HG03095 (cell line): ENCODE measurements at regions not wholly inside any gene's neighbourhood (a gene's known extent, or its start where the extent isn't known, plus 50 kb on each side); places are given as distances from the start of the nearest gene placed in this dataset.
"Not testable (repeated sequence)": the region's sequence is repeated elsewhere in the genome, so short reads cannot be mapped to it uniquely, and the experiment has no call there.

Experiments used
- ATAC-seq: cut with Tn5 transposase; IDR thresholded peaks from one replicate; pipeline ENCODE4 v1.9.1; 2021; ENCODE audit warnings: moderate library complexity; ENCODE audit not compliant: unreplicated experiment

GRCh38 chr10:109664554-109664953, 258.8 kb downstream of the XPNPEP1 start:
- ATAC-seq, result no peak

- no peak for ATAC-seq
Observed at GRCh38 chr10:109663122-109663521, 260.2 kb downstream of the XPNPEP1 start.

GRCh38 chr10:109652612-109653011, 270.7 kb downstream of the XPNPEP1 start:
- not testable (repeated sequence) for ATAC-seq

- ATAC-seq, result no peak
Observed at GRCh38 chr10:109650228-109650627, 273.1 kb downstream of the XPNPEP1 start.

- no peak for ATAC-seq
Observed at GRCh38 chr10:109647627-109648026, 275.7 kb downstream of the XPNPEP1 start.

DNA sequence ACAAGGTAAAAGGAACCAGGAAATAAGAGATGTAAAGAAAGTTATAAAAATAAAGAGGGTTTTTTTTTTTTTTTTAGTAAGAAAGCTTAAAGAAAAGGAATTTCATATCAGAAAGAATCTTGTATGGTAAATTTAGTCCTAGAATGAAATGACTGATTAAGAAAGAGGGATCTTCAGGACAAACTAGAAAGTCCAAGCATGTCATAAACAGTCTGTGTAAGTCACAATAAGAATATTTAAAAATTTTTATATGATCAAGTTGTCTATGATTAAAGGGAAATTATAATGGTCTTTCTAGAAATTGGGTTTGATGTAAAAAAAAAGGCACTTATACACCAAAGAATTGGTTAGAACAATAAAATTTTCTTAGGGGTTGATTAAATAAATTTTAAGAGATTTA, 289.5 kb downstream of the XPNPEP1 start:
- ATAC-seq, result no peak

GRCh38 chr10:109633017-109633416, 290.3 kb downstream of the XPNPEP1 start:
- ATAC-seq, result not testable (repeated sequence)

DNA sequence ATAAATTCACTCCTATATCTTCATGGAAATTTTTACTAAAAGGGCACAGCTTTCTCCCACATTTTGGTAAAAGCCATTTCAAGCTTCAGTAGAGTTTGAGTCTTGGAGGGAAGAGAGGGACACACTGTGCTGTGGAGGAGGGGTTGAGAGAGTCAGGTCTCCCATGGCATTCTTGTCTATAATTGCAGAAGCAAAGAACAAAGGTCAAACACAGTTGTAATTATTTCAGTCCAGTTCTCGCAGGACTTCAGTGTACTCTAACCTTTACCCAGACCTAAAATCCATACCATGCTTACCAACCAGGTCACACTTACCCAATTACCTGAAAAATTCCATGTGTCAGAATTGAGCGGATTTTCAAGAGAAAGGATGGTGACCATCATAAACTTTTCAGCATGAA, 298.4 kb downstream of the XPNPEP1 start:
- ATAC-seq, result no peak

- no peak for ATAC-seq
Observed at GRCh38 chr10:109622566-109622965, 300.7 kb downstream of the XPNPEP1 start.

GRCh38 chr10:109620396-109620795, 302.9 kb downstream of the XPNPEP1 start:
- ATAC-seq, result no peak

DNA sequence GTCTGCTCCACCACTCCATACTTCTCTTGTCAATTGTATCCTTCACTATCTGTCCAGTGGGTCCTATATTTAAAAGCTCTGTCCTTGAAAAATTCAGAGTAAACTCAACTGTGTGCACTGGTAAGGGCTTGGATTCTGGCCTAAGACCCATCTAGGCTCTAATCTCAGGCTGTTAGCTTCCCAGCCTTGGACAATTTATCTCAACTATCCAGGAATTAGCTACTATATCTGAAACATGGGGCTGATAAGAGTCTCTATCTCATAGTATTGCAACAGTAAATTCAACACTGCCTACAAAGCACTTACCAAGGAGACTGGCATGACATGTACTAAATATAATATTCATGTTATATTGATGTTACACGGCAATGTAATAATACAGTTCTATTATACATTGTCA, 303.4 kb downstream of the XPNPEP1 start:
- no peak for ATAC-seq

DNA sequence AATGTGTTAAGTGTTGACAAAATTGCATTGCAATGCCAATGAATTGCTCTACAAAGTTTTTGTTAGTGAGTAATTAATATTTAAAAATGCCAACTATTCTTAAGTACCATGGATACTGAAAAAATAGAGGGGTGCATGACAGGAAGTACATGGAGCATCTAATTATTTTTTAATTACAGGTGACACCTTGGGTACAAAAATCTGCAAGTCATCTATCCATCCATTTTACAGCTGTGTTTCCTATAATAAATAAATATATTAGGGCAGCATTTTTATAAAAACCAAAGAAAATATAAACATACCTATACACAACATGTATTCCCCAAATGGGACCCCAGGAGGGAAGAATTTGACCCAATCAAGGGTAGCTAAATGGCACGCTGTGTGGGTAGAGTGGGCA, 304.6 kb downstream of the XPNPEP1 start:
- ATAC-seq, result no peak

- ATAC-seq, result no peak
Observed at GRCh38 chr10:109618301-109618700, 305.0 kb downstream of the XPNPEP1 start.

DNA sequence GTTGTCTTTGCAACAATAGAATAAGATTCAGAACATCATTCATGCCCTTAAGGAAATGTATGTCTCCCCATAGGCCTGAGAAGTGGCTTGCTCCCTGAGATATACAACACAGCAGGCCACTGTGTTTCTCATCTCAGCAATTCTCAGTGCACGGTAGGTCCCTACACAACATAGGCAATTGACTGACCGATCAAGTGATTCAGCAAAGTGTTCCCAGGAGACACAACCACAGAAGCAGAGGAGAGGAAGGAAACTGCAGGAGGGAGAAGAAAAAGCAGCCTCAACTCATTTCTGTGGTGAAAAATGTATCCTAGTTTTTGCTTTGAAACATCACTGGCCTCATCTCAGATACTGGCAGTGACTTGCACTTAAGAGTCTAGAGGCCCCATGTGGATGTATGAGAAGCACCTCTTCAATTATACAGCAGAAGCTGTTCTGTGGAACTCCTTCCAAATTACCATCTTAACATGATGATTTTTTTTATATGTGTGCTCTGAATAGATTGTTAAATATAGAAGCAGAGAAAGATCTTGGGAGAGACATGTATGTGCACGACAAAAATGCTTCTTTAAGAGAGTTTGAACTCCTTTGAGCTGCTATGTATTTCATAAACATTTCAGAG, 306.8 kb downstream of the XPNPEP1 start:
- ATAC-seq, result no peak

DNA sequence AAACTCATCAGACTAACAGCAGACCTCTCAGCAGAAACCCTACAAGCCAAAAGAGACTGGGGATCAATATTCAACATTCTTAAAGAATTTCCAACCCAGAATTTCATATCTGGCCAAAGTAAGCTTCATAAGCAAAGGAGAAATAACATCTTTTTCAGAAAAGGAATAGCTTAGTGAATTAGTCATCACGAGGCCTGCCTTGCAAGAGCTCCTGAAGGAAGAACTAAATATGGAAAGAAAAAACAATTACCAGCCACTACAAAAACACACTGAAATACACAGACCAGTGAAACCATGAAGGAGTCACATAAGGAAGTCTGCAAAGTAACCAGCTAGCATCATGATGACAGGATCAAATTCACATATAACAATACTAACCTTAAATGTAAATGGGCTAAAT, 328.0 kb downstream of the XPNPEP1 start:
- ATAC-seq, result not testable (repeated sequence)

- ATAC-seq, result no peak
Observed at GRCh38 chr10:109593682-109594081, 329.6 kb downstream of the XPNPEP1 start.

GRCh38 chr10:109592391-109592790, 330.9 kb downstream of the XPNPEP1 start:
- ATAC-seq, result no peak

DNA sequence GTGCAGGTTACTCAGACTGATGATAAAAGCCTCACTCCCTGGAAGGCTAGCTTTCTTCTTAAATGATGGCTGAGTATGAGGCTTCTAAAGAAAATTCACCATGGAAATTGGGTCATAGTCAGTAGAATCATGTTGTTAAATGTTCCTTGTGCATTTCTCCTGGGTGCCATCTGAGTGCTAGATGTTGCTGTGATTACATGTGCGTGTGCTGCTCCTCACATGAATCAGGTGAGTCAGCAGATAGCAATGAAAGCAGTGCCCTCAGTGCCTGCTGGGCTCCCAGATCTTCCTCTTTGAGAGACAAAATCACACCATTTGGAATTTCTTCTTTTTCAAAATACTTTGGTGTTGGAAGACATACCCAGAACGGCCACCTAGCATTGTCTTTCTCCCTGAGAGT, 331.7 kb downstream of the XPNPEP1 start:
- ATAC-seq, result no peak

DNA sequence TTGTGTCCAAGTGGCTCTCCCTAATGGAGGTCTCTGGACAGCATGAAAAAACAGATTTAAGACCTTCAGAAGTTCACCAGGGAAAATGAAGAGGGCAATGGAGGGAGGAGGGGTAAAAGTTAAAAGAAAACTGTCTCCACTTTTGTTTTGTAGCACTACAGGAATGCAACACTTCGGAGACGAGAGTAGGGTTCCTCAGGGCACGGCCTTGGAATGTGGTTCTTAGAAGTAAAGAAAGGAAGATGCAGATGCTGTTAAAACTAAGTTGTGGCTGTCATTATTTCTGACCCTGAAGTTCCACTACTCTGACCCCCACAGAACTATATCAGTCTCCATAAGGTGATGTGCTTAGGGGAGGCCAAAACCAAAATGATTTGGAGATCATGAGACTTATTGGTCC, 335.1 kb downstream of the XPNPEP1 start:
- no peak for ATAC-seq

DNA sequence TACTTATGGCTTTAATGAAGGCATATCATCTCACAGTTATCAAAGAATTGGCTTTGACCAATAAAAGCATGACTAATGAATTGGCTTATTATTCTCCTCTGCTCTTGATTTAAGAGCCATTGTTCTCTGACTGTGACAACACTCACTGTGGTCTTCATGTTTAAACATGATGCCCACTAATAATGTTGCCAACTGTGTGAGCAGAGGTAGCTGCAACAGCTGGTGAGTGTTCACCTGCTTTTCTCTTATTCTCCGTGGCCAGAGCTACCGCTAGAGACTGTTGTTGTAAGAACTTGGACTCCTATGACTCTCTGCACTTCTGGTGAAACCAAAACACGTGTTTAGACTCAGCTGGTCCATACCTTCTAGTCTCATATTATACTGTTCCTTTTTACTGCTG, 335.9 kb downstream of the XPNPEP1 start:
- ATAC-seq, result no peak

- ATAC-seq, result no peak
Observed at GRCh38 chr10:109556399-109556798, 366.9 kb downstream of the XPNPEP1 start.

DNA sequence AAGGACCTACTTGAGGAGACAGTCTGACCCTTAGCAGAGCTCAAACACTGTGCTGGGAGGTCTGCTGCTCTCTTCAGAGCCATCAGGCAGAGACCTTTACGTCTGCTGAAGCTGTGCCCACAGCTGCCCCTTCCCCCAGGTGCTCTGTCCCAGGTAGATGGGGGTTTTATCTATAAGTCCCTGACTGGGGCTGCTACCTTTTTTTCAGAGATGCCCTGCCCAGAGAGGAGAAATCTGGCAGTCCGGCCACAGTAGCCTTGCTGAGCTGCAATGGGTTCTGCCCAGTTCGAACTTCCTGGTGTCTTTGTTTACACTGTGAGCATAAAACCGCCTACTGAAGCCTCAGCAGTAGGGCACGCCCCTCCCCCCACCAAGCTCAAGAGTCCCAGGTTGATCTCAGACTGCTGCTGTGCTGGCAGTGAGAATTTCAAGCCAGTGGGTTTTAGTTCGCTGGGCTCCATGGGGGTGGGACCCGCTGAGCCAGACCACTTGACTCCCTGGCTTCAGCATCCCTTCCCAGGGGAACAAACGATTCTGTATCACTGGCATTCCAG, 381.2 kb downstream of the XPNPEP1 start:
- not testable (repeated sequence) for ATAC-seq

GRCh38 chr10:109534193-109534592, 389.1 kb downstream of the XPNPEP1 start:
- ATAC-seq, result no peak
